ENCODE measurements at regions not wholly inside any gene's neighbourhood (a gene's known extent, or its start where the extent isn't known, plus 50 kb on each side); places are given as distances from the start of the nearest gene placed in this dataset.

DNA sequence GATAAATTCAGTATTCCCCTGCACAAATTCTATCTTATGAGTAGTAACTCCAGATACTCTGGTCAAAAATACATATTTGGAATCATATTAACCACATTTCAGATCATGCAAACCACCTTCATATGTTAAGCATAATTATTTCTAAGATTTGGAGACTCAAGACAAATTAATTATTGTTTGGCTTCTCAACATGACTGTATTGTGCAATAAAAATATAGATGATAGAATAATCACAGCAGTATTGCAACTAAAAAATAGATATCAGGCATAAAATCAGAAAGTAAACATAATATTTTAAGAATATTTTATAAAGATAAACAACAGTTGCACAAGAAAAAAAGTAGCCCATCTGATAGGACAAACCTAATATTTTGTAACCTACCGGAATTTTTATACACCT is 1767.6 kb upstream of the NUDT12 start:
- Histone ChIP-seq H3K27me3 (no peaks in the 10 kb centered on the region), H3K4me1 (no peaks in the 10 kb centered on the region), H3K27ac (no peak overlapping the region), H3K36me3 (no peaks in the 10 kb centered on the region), H3K4me3 (no peak overlapping the region), H3K9me3 (peaks cover 0 to under 1% (median 0%) of the 10 kb centered on the region in 3 donors)
- TF ChIP-seq, protein P1, sequence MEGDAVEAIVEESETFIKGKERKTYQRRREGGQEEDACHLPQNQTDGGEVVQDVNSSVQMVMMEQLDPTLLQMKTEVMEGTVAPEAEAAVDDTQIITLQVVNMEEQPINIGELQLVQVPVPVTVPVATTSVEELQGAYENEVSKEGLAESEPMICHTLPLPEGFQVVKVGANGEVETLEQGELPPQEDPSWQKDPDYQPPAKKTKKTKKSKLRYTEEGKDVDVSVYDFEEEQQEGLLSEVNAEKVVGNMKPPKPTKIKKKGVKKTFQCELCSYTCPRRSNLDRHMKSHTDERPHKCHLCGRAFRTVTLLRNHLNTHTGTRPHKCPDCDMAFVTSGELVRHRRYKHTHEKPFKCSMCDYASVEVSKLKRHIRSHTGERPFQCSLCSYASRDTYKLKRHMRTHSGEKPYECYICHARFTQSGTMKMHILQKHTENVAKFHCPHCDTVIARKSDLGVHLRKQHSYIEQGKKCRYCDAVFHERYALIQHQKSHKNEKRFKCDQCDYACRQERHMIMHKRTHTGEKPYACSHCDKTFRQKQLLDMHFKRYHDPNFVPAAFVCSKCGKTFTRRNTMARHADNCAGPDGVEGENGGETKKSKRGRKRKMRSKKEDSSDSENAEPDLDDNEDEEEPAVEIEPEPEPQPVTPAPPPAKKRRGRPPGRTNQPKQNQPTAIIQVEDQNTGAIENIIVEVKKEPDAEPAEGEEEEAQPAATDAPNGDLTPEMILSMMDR (IDR thresholded peaks at IDR 0.05), result no peak
- DNase-seq, result no peak
- intact Hi-C loops (cut with DNase I; ENCODE audit: low total_unique reads), result no loop called here

DNA sequence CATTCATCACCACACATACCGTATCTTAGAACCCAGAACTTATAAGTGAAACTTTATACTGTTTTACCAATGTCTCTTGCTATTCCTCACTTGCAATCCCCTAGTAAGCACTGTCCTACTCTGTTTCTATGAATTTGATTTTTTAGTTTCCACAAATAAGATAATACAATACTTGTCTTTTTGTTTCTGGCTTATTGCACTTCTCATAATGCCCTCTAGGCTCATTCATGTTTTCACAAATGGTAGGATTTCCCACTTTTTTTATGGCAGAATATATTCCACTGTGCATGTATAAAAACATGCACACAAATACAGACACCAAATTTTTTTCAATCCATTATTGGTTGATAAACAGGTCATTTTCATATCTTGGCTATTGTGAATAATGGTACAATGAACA is 1742.3 kb upstream of the NUDT12 start:
- H3K36me3 ChIP-seq, result no peaks in the 10 kb centered on the region
- no peak for DNase-seq
- H3K9me3 ChIP-seq, result no peaks in the 10 kb centered on the region
- no peaks in the 10 kb centered on the region for H3K27me3 ChIP-seq
- H3K4me3 ChIP-seq, result no peak overlapping the region
- intact Hi-C loops (cut with DNase I; ENCODE audit: low total_unique reads), result no loop called here
- no peaks in the 10 kb centered on the region for H3K4me1 ChIP-seq
- no peak overlapping the region for H3K27ac ChIP-seq
- TF ChIP-seq, protein P1 (IDR thresholded peaks at IDR 0.05), result no peak

DNA sequence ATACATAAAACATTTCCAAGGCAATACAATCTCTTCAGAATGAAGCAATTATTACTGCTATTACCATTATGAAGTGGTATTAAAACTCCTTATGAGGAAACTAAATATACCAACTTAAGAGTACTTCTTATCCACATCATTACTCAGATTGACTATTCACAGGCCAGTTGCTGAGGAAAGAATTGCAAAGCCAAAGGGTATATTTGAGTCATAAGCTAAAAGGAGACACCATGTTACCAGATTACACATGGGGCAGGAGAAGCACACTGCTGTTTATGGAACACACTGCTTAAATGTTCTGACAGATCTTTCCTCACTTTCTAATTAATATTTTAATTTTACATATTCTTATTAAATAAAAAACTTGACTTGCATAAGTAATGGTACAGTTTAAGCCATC is 1726.4 kb upstream of the NUDT12 start:
- intact Hi-C loops (cut with DNase I; ENCODE audit: low total_unique reads), result no loop called here
- Histone ChIP-seq H3K27ac (no peak overlapping the region), H3K4me3 (no peak overlapping the region), H3K27me3 (no peaks in the 10 kb centered on the region), H3K36me3 (no peaks in the 10 kb centered on the region), H3K9me3 (no peaks in the 10 kb centered on the region), H3K4me1 (no peaks in the 10 kb centered on the region)
- no peak for DNase-seq
- TF ChIP-seq, protein P1 (IDR thresholded peaks at IDR 0.05), result no peak

DNA sequence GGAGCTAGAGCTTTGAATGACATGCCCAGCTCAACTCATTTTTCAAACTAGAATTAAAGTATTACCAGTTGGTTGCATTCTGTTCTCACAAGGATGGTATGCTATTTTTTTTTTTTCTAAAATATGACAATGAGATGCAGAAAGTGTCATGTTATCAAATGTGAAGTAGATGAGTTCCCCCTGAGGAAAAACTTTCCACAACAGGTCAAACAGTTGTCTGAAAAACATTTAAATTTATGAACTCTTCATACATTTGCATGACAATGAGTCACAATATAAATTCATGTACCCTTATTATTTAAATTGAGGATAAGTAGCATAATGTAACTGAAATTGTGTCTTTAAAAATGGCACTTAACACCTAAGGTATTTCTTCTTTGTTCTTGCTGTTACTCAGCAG is 1720.5 kb upstream of the NUDT12 start:
- no peaks in the 10 kb centered on the region for H3K36me3 ChIP-seq
- no peak for DNase-seq
- H3K9me3 ChIP-seq, result no peaks in the 10 kb centered on the region
- TF ChIP-seq, protein P1 (IDR thresholded peaks at IDR 0.05), result no peak
- H3K27me3 ChIP-seq, result no peaks in the 10 kb centered on the region
- H3K27ac ChIP-seq, result no peak overlapping the region
- H3K4me1 ChIP-seq, result no peaks in the 10 kb centered on the region
- H3K4me3 ChIP-seq, result no peak overlapping the region
- intact Hi-C loops (cut with DNase I; ENCODE audit: low total_unique reads), result no loop called here

DNA sequence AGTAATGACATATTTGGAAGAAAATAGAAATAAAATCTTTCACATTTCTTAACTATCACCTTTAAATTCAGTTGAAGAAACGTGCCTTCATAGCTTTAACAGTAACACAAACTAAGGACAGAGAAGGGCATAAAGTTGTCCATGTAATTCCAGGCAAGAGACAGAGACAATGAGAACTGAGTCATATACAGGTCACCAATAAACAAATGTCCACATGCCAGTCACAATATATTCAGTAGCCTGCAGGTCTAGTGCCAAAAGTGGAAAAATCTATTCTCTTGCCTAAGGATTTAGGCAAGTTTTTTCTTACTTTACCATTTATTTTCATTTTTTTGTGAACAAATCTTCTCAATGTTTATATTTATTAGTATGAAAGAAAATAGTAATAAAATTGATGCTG is 1711.5 kb upstream of the NUDT12 start:
- Histone ChIP-seq H3K27me3 (no peaks in the 10 kb centered on the region), H3K4me1 (no peaks in the 10 kb centered on the region), H3K4me3 (no peak overlapping the region), H3K36me3 (no peaks in the 10 kb centered on the region), H3K9me3 (no peaks in the 10 kb centered on the region), H3K27ac (no peak overlapping the region)
- TF ChIP-seq, protein P1 (IDR thresholded peaks at IDR 0.05), result no peak
- intact Hi-C loops (cut with DNase I; ENCODE audit: low total_unique reads), result no loop called here
- DNase-seq, result no peak

DNA sequence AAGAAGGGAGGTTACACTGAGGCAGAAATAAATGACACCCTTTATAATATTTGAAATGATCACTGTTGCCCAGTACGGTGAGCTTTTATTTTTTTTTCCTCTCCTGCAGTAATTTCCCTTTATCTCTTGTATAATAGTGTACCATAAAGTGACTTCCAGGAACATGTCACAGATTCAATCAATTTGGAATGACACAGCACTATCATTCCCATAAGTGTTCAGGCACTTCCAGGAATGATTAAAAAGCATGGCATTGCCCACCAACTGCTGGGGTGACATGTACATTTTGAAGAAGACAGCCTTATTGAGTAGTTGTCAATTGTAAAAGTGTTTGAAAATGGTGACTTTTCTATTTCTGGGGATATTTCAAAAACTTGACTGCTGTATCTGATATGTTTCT is 1700.9 kb upstream of the NUDT12 start:
- Histone ChIP-seq H3K27ac (no peak overlapping the region), H3K4me3 (no peak overlapping the region), H3K4me1 (no peaks in the 10 kb centered on the region), H3K9me3 (no peaks in the 10 kb centered on the region), H3K27me3 (no peaks in the 10 kb centered on the region), H3K36me3 (no peaks in the 10 kb centered on the region)
- intact Hi-C loops (cut with DNase I; ENCODE audit: low total_unique reads), result no loop called here
- no peak for DNase-seq
- TF ChIP-seq, protein P1 (IDR thresholded peaks at IDR 0.05), result no peak
